ENCODE measurements at regions not wholly inside any gene's neighbourhood (a gene's known extent, or its start where the extent isn't known, plus 50 kb on each side); places are given as distances from the start of the nearest gene placed in this dataset.

GRCh38 chr11:104700609-104701008 is 197.7 kb downstream of the CASP12 start:
- TF ChIP-seq POLR2A (IDR thresholded peaks at IDR 0.05) (no peak), CTCF (IDR thresholded peaks at IDR 0.05 in 4 of 5, conservative IDR thresholded peaks at IDR 0.05 in 1 of 5) (no peak)
